ENCODE measurements at regions not wholly inside any gene's neighbourhood (a gene's known extent, or its start where the extent isn't known, plus 50 kb on each side); places are given as distances from the start of the nearest gene placed in this dataset.
"Not testable (repeated sequence)": the region's sequence is repeated elsewhere in the genome, so short reads cannot be mapped to it uniquely, and the experiment has no call there.

DNA sequence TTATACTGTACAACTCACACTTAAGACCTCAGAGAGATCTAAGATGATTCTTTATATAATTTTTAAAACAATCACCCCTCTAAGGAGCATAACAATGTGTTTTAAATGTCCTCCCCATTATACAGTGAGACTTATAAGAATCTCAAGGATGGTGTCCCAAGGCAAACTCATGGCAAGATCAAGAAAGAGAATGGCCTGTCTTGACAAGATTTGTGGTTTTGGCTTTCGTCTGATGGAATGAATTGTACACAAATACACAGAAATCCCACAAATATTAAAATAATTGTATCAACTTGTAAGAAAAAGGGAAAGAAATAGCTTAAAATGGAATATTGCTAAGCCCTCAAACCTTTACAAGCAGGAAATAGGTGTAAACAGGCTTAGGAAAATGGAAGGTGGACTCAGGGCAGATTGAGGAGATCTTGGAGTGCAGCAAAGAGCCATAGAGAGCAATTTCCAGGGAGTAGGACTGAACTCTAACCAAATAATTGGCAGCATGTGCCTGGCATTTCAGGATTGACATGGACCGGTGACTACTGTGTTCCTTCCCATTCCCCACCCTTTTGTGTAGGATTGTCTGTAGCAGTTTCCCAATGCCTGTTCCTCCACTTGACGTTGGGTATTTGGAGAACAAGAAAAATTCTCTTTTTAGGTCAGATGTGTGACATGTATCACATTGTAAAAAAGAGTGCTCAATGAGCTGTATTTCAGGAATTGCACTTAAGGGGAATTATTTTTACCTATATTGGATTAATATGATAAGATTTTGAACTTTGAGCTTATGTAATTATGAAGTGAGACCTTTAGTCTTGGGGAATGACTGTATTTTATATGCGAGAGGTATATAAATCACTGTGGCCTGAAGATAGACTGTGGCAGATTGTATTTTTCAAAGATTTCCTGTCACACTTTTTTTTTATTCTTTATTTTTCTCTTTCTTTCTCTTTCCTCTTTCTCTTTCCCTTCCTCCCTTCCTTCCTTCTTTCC lies 317.8 kb upstream of the SLITRK3 start:
- no peaks in the 10 kb centered on the region for H3K4me1 Mint-ChIP-seq
- no peak overlapping the region for H3K27ac Mint-ChIP-seq
- H3K4me3 Mint-ChIP-seq = no peak overlapping the region
- no peaks in the 10 kb centered on the region for H3K27me3 Mint-ChIP-seq
- peaks cover 12 to 16% of the 10 kb centered on the region in 2 donors for H3K9me3 Mint-ChIP-seq
- ATAC-seq (no peak), DNase-seq (no peak)

DNA sequence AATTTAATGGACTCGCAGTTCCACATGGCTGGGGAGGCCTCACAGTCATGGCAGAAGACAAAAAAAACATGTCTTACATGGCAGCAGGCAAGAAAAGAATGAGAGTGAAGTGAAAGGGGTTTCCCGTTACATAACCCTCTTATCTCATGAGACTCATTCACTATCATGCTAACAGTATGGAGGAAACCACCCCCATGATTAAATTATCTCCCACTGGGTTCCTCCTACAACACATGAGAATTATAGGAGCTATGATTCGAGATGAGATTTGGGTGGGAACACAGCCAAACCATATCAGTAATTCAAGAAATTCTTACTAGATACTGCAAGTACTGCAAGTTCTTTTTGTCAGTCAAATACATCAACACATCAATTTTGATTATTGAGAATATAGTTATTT lies 311.4 kb upstream of the SLITRK3 start:
- ATAC-seq (no peak), DNase-seq (no peak)
- Mint-ChIP-seq H3K9me3 (peaks cover 28 to 33% of the 10 kb centered on the region in 2 donors), H3K27me3 (no peaks in the 10 kb centered on the region), H3K4me3 (no peak overlapping the region), H3K27ac (no peak overlapping the region), H3K4me1 (no peaks in the 10 kb centered on the region)

DNA sequence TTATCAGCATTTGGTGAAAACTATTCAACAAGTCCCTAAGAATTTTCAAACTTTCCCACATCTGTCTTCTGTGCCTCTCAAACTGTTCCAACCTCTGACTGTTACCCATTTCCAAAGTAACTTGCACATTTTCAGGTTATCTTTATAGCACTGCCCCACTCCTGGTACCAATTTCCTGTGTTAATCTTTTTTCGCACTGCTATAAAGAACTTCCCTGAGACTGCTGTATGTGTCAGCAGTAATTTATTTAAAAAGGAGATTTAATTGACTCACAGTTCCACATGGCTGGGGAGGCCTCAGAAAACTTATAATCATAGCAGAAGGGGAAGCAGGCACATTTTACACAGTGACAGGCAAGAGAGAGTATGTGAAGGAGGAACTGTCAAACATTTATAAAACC lies 310.9 kb upstream of the SLITRK3 start:
- no peaks in the 10 kb centered on the region for H3K27me3 Mint-ChIP-seq
- H3K27ac Mint-ChIP-seq = no peak overlapping the region
- no peak overlapping the region for H3K4me3 Mint-ChIP-seq
- H3K4me1 Mint-ChIP-seq = no peaks in the 10 kb centered on the region
- peaks cover 23 to 28% of the 10 kb centered on the region in 2 donors for H3K9me3 Mint-ChIP-seq
- ATAC-seq = no peak
- no peak for DNase-seq

DNA sequence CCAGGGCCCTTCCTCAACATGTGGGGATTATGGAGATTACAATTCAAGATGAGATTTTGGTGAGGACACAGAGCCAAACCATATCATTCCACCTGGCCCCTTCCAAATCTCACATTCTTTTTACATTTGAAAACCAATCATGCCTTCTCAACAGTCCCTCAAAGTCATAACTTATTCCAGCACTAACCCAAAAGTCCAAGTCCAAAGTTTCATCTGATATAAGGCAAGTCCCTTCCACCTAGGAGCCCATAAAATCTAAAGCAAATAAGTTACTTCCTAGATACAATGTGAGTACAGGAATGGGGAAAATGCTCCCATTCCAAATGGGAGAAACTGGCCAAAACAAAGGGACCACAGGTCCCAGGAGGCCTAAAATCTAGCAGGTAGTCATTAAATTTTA lies 309.5 kb upstream of the SLITRK3 start:
- H3K9me3 Mint-ChIP-seq = peaks cover 20 to 24% of the 10 kb centered on the region in 2 donors
- H3K27me3 Mint-ChIP-seq = no peaks in the 10 kb centered on the region
- no peak for ATAC-seq

DNA sequence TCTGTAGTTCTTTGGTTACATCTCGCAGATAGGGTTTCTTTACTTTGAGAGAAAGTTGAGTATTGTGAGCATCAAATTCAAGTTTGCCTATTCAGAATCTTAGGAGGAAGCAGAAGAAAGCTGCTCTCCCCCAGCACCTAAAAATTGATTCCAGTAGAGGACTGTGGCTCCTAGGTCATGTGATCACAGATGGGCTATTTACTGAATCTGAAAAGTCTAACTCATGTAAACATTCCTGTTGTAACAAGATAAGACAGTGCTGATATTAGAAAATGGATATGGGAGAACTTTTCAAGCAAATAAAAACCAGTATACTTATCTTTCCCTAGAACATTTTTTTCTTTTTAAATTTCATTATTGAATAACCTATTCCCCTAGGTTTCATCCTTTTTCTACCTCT lies 308.4 kb upstream of the SLITRK3 start:
- H3K27ac Mint-ChIP-seq = no peak overlapping the region
- DNase-seq = no peak
- no peaks in the 10 kb centered on the region for H3K27me3 Mint-ChIP-seq
- H3K4me1 Mint-ChIP-seq = no peaks in the 10 kb centered on the region
- no peak overlapping the region for H3K4me3 Mint-ChIP-seq
- no peak for ATAC-seq
- peaks cover 20 to 24% of the 10 kb centered on the region in 2 donors for H3K9me3 Mint-ChIP-seq

More for the DNA sequence above, 309.5 kb upstream of the SLITRK3 start:
- Mint-ChIP-seq H3K27ac (no peak overlapping the region), H3K4me1 (no peaks in the 10 kb centered on the region), H3K4me3 (no peak overlapping the region)
- no peak for DNase-seq

DNA sequence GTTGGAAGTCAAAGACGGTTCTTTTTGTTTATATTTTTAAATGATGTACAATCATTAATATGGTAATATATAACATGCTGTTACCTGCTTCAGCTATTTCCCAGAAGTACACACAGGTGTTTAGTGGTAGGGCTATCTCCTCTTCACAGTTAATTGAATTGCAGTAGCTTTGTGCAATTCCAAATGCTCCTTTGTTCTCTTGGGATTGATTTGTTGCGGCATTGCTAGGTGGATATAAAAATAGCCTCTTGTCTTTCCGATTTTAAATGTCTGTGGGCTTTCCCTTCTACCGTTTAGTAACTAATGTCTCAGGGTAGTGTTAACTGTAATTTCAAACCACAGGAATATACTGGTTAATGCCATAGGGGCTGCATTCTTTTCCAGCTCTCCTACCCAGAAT lies 307.6 kb upstream of the SLITRK3 start:
- Mint-ChIP-seq H3K4me1 (no peaks in the 10 kb centered on the region), H3K9me3 (peaks cover 21 to 24% of the 10 kb centered on the region in 2 donors), H3K27me3 (no peaks in the 10 kb centered on the region), H3K27ac (no peak overlapping the region), H3K4me3 (no peak overlapping the region)
- ATAC-seq (no peak), DNase-seq (no peak)

DNA sequence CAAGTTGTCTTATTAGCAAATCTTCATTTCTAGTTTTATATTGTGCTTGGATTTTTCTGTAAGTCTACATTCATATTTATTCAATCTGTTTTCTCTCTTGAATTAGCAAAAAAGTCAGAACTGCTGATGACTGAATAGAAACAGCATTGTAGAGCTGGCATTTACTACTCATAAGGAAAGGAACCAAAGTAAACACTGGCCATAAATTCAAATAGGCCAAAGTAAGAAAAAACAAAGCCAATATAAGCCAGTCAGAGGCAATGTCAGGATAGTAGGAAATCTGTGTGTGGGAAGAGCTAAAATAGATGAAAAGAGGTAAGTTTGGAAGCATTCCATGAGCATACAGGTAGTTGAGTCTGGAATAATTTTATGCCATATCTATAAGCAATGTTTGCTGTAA lies 307.2 kb upstream of the SLITRK3 start:
- no peak for DNase-seq
- no peak overlapping the region for H3K4me3 Mint-ChIP-seq
- no peak overlapping the region for H3K27ac Mint-ChIP-seq
- H3K4me1 Mint-ChIP-seq = no peaks in the 10 kb centered on the region
- H3K9me3 Mint-ChIP-seq = peaks cover 24 to 25% of the 10 kb centered on the region in 2 donors
- no peaks in the 10 kb centered on the region for H3K27me3 Mint-ChIP-seq
- ATAC-seq = no peak

DNA sequence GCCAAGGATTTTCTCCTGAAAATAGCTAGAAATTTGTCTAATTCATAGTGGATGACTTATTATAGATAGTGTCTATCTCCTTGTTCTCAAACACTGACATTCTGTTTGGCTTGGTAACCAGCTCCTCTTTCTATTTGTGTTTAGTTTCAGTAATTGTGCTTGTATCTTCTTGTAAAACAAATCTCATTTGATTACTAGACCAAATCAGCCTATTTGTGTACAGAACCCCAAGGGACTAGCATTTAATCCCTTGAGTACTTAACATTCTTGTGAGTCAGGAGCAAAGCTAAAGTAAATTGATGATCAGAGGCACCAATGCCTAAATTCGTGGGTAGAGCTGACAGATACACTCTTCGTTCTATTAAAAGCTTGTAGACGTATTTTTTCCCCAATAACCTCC lies 306.5 kb upstream of the SLITRK3 start:
- ATAC-seq = no peak
- Mint-ChIP-seq H3K9me3 (peaks cover 24 to 25% of the 10 kb centered on the region in 2 donors), H3K4me3 (no peak overlapping the region), H3K27me3 (no peaks in the 10 kb centered on the region), H3K27ac (no peak overlapping the region), H3K4me1 (no peaks in the 10 kb centered on the region)
- no peak for DNase-seq

DNA sequence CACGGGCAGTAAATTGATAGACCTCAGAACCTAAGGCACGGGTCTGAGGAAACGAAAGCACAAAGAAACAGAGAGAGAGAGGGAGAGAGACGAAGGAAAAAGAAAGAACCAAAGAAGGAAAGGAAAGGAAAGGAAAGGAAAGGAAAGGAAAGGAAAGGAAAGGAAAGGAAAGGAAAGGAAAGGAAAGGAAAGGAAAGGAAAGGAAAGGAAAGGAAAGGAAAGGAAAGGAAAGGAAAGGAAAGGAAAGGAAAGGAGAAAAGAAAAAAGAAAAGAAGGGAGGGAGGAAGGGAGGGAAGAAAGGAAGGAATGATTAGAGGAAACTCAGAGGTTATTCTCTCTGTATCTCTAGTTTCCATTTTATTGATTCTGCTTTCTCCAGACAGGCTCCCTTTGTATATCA lies 302.6 kb upstream of the SLITRK3 start:
- H3K27ac Mint-ChIP-seq, DNase-seq, H3K9me3 Mint-ChIP-seq, ATAC-seq, H3K4me1 Mint-ChIP-seq, H3K27me3 Mint-ChIP-seq, H3K4me3 Mint-ChIP-seq: not testable (repeated sequence)

DNA sequence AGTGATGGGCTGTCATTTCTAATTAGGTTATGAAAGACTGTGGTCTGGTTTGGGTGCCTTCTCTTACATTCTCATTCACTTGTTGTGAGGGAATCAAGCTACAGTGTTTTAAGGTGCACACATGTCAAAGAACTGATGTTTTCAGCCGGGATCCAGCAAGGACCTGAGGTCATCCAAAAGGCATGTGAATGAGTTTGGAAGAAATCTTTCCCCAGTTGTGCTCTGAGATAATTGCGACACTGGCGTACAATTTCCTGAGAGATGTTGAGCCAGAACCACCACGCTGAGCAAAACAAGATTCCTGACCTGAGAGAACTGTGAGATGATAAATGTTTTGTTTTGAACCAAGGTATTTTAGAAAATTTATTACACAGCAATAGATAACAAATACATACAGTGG lies 295.3 kb upstream of the SLITRK3 start:
- Mint-ChIP-seq H3K9me3 (peaks cover 0 to 16% of the 10 kb centered on the region in 2 donors), H3K27me3 (no peaks in the 10 kb centered on the region), H3K4me1 (no peaks in the 10 kb centered on the region), H3K27ac (no peak overlapping the region), H3K4me3 (no peak overlapping the region)
- no peak for ATAC-seq
- DNase-seq = no peak

DNA sequence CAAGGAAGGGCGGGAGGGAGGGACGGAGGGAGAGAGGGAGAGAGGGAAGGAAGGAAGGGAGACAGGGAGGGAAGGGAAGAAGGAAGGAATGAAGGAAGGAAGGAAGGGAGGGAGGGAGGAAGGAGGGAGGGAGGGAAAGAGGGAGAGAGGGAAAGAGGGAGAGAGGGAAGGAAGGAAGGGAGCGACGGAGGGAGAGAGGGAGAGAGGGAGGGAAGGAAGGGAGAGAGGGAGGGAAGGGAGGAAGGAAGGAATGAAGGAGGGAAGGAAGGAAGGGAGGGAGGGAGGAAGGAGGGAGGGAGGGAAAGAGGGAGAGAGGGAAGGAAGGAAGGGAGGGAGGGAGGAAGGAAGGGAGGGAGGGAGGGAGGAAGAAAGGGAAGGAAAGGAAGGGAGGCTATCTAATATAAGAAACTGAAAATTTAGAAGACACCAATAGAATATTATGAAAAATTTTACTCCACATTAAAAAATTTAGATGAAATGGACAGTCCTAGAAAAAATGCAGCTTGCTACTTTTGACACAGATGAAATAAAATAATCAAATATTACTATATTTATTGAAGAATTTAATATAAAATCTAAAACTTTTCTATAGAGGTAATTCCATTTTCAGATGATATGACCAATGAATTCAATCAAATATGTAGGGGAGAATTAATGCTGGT lies 280.3 kb upstream of the SLITRK3 start:
- DNase-seq = no peak
- H3K27ac Mint-ChIP-seq = no peak overlapping the region
- no peaks in the 10 kb centered on the region for H3K4me1 Mint-ChIP-seq
- ATAC-seq = no peak
- no peak overlapping the region for H3K4me3 Mint-ChIP-seq
- no peaks in the 10 kb centered on the region for H3K9me3 Mint-ChIP-seq
- no peaks in the 10 kb centered on the region for H3K27me3 Mint-ChIP-seq

DNA sequence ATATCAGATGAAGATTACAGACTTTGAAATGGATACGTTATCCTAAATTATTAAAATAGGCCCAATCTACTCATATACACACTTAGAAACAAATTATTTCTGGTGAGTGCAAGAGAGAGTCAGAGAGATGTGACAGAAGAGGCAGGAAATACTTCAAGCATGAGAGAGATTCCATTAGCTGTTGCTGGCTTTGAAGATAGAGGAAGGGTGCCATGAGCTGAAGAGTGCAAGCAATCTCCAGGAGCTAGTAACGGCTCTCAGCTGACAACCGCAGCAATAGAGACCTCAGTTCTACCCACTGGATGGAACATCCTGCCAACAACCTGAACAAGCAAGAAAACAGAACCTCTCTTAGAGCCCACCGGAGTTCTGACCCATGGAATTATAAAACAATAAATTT lies 270.7 kb upstream of the SLITRK3 start:
- no peak overlapping the region for H3K4me3 Mint-ChIP-seq
- H3K27me3 Mint-ChIP-seq = no peaks in the 10 kb centered on the region
- H3K27ac Mint-ChIP-seq = no peak overlapping the region
- no peak for DNase-seq
- peaks cover 0 to 5% of the 10 kb centered on the region in 2 donors for H3K9me3 Mint-ChIP-seq
- ATAC-seq = no peak
- H3K4me1 Mint-ChIP-seq = no peaks in the 10 kb centered on the region

DNA sequence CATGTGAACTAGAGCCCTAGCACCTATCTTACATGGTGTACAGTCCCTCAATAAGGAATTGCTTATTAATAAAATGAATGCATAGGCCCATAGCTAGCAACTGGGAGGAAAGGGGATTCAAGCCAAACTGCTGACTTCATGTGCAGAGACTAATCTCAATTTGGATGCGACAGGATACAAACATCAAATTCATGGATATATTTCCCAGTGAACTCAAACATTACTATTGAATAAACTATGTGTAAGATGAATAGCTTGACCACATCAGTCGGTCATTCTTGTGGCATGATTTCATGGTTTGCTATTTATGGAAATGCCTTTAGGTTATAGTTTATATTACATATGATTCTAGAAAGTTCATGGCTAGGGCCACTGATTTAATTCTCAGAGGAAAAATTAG lies 268.6 kb upstream of the SLITRK3 start:
- no peak for ATAC-seq
- no peaks in the 10 kb centered on the region for H3K4me1 Mint-ChIP-seq
- H3K27ac Mint-ChIP-seq = no peak overlapping the region
- DNase-seq = no peak
- no peaks in the 10 kb centered on the region for H3K9me3 Mint-ChIP-seq
- H3K4me3 Mint-ChIP-seq = no peak overlapping the region
- H3K27me3 Mint-ChIP-seq = no peaks in the 10 kb centered on the region

DNA sequence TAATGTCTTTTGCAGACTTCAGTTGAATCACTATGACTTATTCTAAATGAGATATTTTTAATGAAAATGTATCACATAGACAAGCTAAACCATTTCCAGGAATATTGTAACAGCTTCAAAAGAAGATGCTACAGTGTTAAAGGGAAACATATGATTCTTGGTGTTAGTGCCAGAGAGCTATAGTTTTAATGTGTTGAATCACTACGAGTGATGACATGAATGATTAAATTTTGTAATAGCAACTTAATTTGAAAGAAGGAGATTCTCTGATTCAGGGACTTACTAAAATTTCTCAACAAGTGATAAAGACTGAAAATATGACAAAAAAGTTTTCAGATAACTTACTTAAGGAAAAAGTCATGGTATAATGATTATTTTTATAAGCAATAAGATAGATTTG lies 267.3 kb upstream of the SLITRK3 start:
- no peaks in the 10 kb centered on the region for H3K9me3 Mint-ChIP-seq
- no peaks in the 10 kb centered on the region for H3K27me3 Mint-ChIP-seq
- no peak overlapping the region for H3K27ac Mint-ChIP-seq
- DNase-seq (no peak), ATAC-seq (no peak)
- no peak overlapping the region for H3K4me3 Mint-ChIP-seq
- no peaks in the 10 kb centered on the region for H3K4me1 Mint-ChIP-seq

DNA sequence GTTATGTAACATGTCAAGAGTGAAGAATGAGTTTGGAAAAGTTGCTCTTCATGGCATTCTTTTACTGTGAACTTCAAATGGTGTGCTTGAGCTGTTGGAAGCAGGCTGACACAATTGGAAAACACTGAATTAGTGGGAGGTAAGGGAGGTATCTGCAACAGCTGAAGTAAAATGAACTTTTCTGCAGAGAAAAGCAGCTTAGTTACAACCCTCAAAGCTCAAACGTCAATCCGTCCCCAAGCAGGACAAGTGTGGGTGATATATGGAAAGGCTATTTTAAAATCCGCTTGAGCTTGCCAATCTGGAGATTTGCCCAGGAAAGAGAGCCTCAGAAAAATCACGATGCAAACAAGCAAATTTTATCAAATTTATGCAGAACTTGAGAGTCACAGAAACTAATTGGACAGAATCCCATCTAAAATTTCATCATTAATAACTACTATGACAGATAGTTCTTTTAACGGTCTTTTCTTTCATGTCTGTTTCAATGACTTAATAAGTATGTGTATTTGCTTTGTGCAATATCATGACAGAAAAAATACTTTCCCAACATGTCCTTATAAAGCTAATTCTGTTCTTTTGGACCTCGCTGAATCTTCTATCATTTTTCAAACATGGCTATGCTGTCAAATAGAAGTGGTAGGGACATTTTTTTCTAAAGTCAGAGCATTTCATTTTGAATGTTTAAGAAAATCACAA lies 266.6 kb upstream of the SLITRK3 start:
- H3K9me3 Mint-ChIP-seq = no peaks in the 10 kb centered on the region
- DNase-seq (no peak), ATAC-seq (no peak)
- H3K27ac Mint-ChIP-seq = no peak overlapping the region
- H3K4me1 Mint-ChIP-seq = no peaks in the 10 kb centered on the region
- H3K27me3 Mint-ChIP-seq = no peaks in the 10 kb centered on the region
- H3K4me3 Mint-ChIP-seq = no peak overlapping the region

All from stimulated activated naive CD8-positive, alpha-beta T cell treated with anti-CD3 and anti-CD28 coated beads, Interleukin-15, amount 100 ng/mL, for 72 hours (primary cell).